NOMO-1 treated with DMSO at 0.1 percent for 48 hours (cell line): ENCODE measurements at regions not wholly inside any gene's neighbourhood (a gene's known extent, or its start where the extent isn't known, plus 50 kb on each side); places are given as distances from the start of the nearest gene placed in this dataset.
"Not testable (repeated sequence)": the region's sequence is repeated elsewhere in the genome, so short reads cannot be mapped to it uniquely, and the experiment has no call there.

Experiments used
- DNase-seq: peaks from one replicate; lab custom pipeline; 2025; ENCODE audit not compliant: unreplicated experiment; lab: John Stamatoyannopoulos, UW

DNA sequence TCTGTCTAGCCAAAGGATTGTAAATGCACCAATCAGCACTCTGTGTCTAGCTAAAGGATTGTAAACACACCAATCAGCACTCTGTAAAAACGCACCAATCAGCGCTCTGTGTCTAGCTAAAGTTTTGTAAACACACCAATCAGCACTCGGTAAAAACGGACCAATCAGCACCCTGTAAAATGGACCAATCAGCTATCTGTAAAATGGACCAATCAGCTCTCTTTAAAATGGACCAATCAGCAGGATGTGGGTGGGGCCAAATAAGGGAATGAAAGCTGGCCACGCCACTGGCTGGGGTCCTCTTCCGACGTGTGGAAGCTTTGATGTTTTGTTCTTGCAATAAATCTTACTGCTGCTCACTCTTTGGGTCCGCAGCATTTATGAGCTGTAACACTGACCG is 151.1 kb upstream of the SPTLC3 start:
- not testable (repeated sequence) for DNase-seq

DNA sequence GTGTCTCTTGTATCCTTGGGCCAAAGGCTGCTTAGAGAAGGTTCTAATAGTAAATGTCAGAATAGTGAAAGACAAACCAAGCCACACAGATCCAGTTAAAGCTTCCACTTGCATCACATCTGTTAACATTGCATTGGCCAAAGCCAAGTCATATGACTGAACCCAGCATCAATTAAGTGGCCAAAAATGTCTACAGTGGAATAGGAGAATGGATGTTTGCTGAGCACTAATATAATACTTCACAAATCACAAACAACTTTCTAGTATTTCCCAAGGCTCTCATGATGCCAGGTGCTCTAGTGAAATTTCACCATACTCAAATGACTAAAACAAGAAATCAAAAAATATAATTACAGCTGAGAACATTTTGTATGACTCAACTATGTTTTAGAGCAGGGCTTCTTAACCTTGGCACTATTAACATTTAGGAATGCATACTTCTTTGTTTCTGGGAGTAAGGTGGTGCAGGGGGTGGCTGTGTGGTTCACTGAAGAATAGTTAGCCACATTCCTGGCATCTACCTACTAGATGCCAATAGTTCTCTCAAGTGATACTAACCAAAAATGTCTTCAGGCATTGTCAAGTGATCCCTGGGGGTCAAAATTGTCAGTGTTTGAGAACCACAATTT is 148.0 kb upstream of the SPTLC3 start:
- DNase-seq = no peak

DNA sequence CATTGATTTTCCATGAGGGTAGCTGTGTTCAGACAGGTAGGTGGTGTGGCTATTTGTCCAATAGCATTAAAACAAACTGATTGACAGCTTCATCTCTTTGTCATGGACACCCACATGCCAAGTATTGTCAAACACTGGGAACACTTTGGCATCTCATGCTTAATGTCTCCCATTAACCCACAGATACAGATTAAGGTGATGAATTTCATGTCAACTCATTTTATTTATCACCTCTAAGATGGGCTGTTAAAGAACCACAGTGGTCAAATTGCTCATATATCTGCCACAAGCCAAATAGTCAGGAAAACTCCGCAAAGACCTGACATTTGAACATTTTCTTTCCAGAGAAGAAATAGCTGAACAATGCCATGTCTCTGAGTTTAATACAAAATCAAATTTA is 139.1 kb upstream of the SPTLC3 start:
- no peak for DNase-seq

DNA sequence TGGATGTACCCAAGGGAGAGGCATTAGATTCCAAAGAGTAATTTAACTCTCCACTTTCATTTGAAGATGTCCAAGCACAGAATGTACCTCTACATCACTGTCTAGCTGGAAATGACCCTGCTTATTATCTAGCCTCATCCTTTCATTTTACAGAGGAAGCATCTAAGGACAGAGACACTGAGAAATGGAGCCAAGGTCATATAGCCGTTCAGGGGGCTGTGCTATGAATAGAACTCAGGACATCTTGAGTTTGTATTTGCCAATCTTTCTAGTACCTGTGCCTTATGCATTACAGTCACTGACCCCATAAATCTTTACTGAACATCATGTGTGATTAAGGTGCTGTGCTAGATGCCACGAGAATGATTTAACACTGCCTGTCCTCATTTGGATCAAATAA is 138.2 kb upstream of the SPTLC3 start:
- no peak for DNase-seq

DNA sequence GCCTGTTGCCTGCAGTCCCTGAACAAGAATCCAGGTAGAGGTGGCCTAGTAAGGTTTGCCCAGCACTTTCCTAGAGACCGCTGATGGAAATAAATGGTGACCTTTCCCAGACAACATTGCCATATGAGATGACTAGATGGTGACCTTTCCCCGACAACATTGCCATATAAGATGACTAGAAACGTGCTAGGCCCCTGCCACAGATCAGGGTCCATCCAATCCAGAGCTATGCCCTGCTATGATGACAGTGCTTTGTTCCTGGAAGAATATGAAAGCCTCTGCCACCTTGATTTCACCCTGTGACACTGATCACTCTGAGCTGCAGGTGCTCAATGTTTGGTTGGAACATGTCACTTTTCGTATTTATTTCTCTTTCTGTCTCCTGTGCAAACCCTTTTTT is 133.8 kb upstream of the SPTLC3 start:
- no peak for DNase-seq

DNA sequence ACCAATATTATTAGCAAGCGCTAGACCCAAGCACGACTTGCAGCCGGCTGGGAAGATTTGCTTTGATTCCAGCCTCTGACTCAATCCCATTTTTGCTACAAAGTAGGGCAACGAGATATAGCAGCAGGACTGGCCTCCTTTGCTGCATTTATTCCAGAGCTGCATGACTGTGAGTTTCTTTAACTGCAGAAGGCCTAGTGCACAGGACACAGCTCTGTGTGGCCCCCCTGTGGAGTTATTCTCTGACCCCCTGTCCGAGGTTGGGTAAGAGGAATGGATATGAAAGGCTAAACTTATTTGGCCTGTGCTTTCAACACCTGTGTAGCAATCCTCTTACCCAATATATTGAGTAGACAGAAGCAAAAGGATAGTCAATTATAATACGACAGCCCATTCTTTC is 133.3 kb upstream of the SPTLC3 start:
- DNase-seq = no peak

DNA sequence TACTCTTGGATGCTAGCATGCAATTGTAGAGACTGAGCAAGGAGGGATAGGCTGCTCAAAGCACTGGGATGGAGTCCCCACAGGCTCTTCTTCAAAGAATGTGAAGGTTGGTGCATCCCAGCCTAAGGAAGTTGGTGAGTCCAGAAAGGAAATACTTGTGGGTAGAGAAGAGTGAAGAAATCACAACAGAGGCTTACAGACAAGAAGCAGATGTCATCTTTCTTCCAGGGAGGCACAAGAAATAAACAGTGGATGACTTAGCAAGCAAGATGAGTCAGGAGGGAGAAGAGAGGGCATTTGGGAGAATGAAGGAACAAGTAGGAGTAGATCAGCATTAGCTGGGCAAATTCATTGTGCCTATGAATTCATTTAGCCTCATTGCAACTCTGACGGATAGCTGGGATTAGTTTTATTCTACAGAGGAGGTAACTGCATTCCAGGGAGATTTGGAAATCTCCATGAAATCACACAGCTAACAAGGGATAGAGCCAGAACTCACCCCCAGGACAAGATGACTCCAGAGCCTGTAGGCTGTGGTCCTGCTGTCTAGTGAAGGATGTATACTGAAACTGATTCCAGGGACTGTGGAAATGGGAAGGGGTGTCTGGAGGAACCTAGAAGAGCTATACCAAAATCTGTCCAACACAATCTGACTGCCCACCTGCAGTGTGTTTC is 125.8 kb upstream of the SPTLC3 start:
- DNase-seq = no peak

DNA sequence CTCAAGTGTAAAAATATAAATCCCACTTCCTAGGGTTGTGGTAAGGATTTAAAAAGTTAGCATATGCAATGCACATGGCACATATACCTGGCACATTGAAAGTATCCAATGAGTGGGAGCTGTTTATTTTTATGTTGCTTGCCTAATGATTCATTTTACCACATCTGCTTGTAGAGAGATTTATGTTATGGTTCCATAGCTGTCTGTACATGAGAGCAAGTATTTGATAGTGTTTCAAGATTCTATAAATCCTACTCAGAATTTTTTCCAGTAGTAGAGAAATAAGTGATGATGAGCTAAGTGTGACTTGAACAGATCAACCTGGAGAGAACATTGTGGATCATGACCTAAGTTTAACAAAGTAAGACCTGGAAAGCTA is 125.3 kb upstream of the SPTLC3 start:
- no peak for DNase-seq

DNA sequence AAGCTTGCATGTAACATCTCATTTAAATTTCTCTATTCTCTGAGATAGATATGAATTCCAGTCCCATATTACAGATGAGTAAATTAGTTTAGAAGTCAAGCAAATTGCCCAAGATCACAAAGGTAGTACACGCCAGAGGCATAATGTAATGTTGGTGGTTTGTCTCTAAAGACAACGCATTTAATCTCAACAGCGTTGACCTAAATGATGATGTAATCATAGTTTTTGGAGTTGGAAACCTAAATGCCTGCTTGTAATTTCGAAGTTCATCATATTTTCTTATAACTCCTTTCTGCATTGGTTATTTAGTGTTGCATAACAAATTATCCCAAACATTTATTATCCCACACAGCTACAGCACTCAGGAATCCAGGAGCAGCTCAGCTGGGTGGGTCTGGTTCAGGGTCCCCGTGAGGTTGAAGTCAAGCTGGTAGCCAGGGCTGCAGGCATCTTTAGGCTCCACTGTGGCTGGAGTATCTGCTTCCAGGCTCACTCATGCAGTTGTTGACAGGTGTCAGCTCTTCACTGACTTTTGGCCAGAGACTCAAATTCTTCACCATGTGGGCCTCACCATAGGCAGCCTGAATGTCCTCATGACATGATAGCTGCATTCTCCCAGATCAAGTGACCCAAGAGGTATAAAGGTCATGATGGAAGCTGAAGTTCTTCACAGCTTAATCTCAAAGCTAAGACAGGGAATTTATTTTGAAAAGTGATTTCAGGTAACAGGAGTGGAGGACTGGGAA is 122.0 kb upstream of the SPTLC3 start:
- no peak for DNase-seq

DNA sequence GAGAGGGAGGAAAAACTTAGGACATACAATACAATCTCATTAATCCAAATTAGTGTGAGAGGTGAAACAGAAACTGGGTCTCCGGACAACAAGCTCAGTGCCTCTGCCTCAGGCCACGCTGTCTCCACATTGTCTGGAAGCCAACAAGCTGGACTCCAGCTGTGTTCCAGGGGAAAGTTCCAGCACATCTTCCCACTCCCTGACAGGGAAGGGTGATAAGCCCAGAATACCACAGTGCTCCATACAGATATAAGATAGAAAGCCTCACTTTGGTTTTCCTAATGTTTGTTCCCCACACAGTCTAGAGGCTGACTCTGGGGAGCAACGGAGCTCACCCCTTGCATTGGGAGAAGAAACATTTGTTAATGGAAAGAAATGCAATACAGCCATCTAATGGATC is 117.1 kb upstream of the SPTLC3 start:
- no peak for DNase-seq

DNA sequence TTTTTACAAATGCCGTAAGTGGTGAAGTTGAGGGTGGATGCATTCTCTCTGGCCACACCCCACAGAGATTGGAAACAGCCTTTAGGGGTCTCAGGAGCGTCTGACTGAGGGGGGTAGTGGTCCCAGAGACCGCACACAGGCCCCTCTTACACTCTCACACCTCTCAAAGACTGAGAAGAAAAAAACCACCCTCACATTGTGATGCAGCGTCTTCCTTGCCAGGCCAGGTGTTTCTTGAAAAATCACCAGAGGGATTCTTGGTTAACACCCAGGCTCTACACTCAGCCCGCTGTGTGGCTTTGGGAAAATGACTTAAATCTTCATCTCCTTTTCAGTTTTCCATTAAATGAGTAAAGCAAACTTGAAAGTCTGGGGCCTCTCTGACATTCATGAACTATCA is 115.8 kb upstream of the SPTLC3 start:
- DNase-seq = no peak

DNA sequence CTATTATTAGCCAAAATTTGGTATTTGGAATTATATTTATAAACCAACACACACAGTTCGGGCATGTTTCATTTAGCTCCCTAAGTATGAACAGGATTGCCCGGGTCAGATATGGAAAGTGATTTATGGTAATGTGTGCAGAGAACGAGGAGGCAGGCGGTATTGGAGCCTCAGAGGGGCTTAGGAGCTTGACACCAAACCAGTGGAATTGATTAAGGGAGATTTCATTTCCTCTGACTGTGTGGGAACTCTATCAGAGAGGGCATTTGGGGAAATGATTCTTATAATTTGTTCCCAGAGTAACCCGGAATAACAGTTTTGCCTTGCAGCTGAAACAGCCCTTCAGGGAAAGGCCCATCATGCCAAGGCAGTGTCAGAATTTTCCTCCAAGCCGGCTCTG is 115.1 kb upstream of the SPTLC3 start:
- no peak for DNase-seq

DNA sequence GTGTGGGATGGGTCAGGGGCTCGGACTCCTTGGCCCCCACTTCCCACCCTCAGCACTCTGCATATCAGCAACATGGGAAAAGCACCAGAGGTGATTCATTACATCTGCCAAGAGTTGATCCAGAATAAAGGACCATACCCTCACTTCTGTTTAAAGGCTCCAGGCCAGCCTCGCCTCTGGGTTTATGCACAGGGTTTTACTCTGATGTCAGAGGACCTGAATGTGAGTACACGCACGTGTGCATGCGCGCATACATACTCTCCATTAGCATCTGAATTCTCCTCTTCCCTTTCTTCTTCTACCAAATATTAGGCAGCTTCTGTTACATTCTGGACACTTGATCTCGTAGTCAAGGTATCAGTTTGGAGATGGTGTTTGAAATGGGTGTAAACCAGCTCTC is 114.7 kb upstream of the SPTLC3 start:
- no peak for DNase-seq

DNA sequence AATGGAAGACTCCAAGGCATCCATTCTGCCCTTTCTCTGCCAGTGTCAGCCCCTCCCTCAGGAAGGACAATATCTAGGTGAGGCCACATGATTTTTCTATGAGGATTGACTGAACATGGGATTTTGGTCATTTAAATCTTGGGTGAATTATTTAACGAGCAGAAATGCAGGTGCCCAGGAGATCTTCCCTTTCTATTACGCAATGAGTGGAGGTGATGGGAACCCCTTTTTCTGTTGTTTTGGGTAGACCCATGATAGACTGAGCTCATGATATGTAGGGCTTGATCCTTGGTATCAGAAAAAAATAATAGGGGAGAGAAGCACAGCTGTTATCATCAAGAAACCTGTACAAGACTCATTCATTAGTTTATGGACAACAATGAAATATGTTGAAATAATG is 112.6 kb upstream of the SPTLC3 start:
- DNase-seq = no peak

DNA sequence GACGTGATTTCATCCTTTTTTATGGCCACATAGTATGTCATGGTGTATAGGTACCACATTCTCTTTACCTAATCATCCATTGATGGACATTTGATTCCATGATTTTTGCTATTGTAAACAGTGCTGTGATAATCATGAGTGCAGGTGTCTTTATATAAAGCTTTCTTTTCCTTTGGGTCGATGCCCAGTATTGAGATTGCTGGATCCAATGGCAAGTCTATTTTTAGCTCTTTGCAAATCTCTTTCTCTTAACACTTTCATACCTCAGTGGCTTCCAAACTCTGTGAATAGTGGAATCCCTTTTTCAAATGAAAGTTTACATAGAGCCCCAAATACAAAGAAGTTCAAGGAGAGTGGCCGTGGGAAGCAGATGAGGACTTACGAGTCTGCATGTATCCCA is 105.8 kb upstream of the SPTLC3 start:
- DNase-seq = no peak

DNA sequence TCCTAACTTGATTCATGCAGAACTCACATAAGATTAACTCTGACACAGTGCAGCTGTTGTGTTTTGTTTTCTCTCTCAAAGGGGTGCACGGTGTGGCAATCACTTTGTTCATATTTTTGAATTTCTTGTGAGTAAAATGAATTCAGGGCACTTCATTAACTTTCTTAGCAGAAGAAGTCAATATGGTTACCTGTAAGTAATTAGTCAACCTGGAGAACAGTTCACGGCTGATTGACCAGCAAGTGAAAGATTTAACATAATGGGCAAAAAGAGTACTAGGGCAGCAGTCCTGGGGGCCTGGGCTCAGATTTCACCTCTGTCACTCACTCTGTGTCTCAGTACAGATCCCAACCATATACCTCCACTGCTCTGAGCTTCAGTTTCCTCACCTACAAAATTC is 102.4 kb upstream of the SPTLC3 start:
- DNase-seq = no peak

DNA sequence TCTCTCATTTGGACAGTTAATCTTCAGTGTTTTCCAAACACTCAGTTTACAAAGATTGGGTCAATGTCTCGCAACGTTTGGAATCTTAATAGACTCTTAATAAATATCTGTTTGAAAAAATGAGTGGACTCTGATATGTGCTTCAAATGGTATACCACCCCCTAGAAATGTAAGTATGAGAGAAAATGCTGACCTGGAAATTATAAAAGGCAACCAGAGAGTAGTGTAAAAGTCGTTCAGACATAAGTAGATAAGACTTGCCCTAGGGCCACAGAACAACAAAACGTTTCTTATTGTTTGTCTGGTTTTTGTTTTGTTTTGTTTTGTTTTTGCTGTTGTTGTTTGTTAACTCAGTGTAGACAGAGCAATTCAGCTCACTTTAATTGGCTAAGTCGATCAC is 97.4 kb upstream of the SPTLC3 start:
- no peak for DNase-seq

DNA sequence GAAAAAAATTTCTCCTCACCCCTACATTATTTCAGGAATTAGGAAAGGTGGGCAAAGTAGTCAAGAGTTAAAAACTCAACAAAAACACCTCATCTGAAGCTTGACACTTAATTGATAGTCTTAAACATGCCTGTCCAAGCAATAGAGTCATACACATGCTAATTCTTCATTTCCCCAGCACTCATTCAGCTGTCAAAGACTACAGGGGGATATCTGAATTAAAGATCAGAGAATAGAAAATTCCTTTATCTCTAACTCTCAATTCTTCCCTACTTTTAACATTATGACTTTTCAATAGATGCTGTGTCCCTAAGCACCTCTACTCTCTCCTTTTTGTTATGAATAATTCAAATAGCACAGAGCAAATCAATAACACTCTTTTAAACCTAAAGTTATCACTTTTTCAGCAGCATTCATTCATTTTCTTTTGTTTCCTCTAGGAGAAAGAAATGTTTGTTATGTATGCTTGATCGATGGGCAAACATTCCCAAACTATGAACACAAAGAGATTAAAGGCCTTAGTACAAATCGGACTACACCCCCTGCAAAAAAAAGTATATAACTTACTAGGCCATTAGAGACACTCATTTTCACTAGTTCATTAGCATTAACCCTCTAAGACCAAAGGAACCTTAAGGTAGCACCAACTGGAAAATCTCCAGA is 94.9 kb upstream of the SPTLC3 start:
- no peak for DNase-seq

DNA sequence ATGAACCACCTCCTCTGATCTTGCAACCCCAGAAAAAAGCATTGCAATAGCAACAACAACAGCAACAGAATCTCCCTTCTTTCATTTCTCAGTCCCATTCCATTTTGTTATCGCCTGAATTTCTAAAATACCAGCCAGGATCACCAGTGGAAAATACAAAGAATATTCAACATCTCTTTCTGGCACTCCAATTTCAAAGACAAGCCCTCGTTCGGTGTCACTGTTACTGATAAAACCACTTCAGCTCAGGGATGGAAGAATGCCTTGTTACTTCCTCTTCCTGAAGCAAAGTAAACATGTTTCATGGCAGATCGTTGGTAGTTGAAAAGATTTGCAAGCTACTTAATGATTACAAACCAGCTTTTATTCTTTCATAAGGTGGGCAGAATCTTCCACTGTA is 94.0 kb upstream of the SPTLC3 start:
- no peak for DNase-seq

DNA sequence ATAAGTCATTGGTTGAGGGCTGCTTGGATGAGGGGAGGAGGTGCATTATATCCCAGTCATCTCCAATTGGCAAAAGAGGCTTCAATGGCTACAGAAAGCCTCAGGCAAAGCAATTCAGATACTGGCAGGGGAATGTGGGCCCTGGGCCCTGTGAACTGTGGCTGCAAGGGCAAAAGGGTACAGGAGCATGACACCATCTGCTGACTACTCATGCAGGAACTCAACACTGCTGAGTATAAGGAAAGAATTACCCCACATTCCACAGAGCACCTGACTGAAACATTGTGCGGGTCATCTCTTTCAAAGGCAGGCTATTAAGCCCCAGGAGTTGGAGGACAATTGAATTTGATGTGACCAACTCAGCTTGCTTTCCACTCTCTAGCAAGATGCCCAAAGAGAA is 92.1 kb upstream of the SPTLC3 start:
- no peak for DNase-seq

DNA sequence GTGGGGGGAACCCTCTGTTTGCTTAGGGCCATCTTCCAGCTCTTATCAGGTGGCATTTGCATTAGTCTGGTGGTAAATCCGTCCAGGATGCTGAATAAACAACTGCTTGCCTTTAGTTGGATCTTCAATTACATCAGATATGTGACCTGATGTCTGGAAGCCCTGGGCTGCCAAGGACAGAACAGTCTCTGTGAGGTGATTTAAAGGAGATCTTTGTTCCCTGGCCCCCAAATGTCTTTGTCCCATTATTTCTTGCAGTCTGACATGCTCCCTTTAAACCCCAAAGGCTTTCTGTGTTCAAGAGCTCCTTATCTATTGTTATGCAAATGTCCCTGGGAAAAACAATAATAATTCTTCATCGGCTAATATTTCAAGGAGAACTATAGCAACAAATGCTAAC is 84.6 kb upstream of the SPTLC3 start:
- no peak for DNase-seq

DNA sequence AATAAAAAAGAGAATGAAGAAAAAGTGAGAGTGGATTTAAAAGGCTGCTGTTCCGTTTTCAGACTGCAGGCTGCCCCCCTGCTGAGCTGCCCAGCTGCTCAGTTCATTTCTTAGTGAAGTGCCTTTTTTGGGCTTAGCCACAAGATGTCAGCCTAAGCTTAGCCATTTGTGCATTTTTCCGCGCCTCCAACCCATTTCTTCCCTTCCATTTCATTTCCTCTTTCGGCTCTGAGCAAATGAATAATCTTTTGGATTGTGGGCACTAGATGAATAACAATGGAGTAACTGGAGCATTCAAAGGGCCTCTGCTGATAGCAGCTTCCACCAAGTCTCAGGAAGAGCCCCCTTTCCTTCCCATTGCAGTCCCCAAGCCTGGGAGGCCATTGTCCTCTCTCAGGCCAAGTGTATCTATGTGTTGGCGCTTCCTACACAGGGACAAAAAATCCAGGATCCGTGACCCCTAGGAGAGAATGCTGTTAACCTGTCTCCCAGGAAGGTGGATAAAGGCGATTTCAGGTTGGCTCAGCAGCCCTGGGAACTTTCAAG is 83.5 kb upstream of the SPTLC3 start:
- peak; percentile 78 for DNase-seq
